OCI-M2 (cell line): ENCODE measurements at regions not wholly inside any gene's neighbourhood (a gene's known extent, or its start where the extent isn't known, plus 50 kb on each side); places are given as distances from the start of the nearest gene placed in this dataset.
"Not testable (repeated sequence)": the region's sequence is repeated elsewhere in the genome, so short reads cannot be mapped to it uniquely, and the experiment has no call there.

Source experiments
- DNase-seq: peaks from one replicate; lab custom pipeline; 2025; ENCODE audit not compliant: unreplicated experiment; lab: John Stamatoyannopoulos, UW

GRCh38 chr21:19501115-19501514 lies 1097.5 kb upstream of the TMPRSS15 start:
- DNase-seq: no peak

DNA sequence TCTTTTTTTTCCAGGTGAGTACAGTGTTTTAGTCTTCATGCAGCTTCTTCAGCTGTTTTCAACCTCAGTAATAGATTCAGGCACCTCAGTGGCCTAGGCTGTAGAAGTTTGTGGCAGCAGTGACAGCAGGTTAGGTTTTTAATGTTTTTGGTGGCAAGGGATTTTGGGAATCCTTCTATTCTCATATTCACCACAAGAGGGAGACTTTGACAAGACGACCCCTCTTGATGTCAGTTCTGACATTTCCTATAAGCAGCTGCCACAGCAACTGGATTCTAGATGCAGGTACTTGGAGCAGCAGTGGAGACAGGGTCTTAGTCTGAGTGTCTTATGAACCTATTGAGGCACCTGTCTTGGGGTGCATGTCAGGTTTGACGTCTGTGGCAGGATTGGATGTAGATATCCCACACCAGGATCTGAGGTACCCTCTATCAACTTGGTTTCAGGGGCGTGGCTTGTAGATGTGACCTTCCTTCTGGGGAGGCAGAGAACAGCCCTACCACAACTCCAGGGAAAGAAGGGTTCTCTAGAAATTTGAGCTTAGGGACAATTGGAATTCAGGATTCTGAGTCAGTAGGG lies 1104.2 kb upstream of the TMPRSS15 start:
- no peak for DNase-seq

DNA sequence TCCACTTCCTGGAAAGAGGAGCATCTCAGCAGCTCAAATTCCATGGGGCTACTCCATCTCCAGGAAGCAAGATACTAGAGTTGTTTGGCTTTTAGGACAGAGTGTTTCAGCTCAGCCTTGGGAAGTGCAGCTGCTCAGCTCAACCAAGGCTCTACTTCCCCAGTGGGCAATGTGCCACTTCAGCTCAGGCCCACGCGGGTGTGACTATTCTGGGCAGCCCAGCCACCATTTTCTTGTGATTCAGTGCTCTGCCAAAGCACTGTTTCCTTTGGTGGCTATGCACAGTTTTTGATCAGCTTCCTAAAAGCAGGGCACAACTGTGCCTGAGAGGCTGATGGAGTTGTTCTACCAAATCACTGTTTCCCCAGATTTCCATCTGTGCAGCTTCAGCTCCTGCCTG lies 1104.9 kb upstream of the TMPRSS15 start:
- DNase-seq: no peak

DNA sequence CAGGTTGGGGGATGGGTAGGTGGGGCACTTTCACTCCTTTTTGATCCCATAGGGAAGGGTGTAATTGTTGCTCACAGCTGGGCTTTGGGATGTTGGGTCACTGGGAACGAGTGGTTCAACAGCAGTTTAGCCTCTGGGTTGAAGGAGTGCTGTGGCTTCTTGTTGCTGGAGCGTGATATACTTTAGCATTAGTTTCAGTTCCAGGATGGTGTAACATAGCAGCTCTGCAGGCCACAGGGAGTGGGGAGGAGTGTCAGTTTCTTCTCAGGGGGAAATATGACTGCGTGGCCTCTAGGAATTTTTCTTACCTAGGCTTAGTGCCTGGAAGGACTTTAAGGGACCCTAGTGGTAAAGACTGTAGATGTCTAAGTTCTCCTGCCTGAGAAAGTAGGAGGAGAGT lies 1105.3 kb upstream of the TMPRSS15 start:
- DNase-seq: no peak

GRCh38 chr21:19510057-19510456 lies 1106.5 kb upstream of the TMPRSS15 start:
- DNase-seq: no peak

DNA sequence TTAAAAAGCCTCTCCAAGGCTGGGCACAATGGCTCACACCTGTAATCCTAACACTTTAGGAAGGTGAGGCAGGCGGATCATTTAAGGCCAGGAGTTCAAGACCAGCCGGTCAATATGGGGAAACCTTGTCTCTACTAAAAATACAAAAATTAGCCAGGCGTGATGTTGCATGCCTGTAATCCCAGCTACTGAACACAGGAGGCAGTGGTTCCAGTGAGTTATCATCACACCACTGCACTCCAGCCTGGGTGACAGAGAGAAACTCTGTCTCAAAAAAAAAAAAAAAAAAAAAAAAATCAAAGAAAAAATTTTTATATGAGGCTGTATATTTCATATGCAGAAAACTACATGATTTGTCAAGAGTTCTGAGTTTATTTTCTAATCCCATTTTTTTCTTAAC lies 1107.1 kb upstream of the TMPRSS15 start:
- DNase-seq: no peak

- no peak for DNase-seq
These were observed 1118.8 kb upstream of the TMPRSS15 start for GRCh38 chr21:19522381-19522780.

DNA sequence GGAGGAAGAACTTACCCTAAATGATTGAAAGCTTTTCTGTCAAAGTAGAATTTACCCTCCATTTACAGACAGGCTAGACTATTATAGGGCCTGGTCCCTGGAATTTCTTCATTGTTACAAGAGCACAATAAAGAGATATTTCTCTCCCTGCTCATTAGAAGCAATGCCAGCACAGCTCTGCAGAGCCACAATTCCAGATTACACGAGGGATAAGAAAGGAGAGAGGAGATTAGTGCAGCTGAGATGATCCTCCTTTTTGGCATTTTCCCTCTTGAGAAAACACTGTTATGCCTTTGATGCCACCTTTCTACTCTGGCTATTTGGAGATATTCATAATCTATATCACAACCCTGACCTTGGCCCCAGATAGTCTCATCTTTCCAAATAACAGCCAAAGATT lies 1119.5 kb upstream of the TMPRSS15 start:
- no peak for DNase-seq

GRCh38 chr21:19523746-19524145 lies 1120.2 kb upstream of the TMPRSS15 start:
- DNase-seq: no peak

DNA sequence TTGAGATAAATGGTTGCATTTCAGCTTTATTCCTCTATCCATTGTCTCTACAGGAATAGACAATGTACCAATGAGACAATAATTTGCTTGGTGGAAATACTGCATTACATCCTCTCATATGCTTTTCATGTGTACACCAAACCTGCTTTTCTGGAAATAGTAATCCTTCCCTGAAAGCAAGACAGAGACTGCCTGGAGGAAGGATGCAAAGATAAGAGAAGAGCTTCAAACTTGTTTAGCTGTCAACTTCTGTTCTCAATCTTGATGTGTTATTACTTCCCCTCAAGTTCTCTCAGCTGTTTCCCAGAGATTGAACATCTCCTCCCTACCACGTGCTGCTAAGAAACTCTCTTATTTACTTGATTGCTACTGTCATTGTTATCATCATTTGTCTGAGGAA lies 1125.4 kb upstream of the TMPRSS15 start:
- no peak for DNase-seq

DNA sequence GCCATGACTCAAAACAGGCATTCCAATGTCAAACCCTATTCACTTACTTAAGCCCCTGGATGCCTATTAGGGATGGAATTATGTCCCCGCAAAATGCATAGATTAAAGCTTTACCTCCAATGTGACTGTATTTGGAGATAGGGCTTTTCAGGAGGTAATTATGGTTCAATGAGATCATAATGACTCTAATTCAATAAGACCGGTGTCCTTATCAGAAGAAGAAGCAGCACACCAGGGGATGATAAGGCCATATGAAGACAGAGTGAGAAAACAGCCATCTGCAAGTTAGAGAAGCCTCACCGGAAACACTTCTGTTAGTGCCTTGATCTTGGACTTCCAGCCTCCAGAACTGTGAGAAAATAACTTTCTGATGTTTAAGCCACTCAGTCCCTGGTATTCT lies 1131.8 kb upstream of the TMPRSS15 start:
- no peak for DNase-seq

GRCh38 chr21:19537116-19537515 lies 1133.5 kb upstream of the TMPRSS15 start:
- DNase-seq: no peak

DNA sequence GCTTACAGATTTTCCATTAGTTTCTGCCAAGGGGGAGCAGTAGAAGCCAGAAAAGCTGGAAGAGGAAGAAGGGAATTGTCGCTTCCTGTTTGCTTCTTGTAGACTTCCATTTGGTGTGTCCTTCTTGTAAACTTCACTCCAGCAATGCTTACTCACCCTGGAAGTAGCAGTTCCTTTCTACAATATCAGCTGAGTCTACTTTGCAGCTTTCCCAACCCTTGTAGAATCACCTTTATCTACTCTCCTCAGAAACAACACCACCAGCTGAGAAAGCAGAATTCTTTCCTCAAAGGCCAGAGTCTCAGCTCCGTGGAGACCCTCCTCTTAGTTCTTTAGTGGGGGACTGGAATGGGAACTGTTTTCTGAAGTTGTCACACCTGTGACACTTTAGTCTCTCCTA lies 1136.7 kb upstream of the TMPRSS15 start:
- DNase-seq: no peak

DNA sequence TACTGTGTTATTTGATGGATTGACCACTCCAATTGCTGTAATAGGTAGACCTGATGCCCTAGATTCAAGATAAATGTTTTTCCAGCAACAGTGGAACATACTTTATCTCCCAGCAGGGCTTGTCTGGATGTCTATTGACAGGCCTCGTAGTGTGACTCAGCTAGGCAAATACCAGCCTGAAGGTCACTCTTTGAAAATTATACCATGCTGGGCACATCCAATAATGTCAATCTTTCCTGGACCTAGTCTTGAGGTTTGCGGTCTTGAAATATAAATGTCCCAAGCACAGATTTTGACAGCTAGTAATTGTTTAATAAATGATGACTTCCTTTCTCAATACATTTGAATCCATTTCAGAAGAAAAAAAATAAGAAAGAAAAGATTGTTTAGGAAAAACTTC lies 1138.0 kb upstream of the TMPRSS15 start:
- no peak for DNase-seq

DNA sequence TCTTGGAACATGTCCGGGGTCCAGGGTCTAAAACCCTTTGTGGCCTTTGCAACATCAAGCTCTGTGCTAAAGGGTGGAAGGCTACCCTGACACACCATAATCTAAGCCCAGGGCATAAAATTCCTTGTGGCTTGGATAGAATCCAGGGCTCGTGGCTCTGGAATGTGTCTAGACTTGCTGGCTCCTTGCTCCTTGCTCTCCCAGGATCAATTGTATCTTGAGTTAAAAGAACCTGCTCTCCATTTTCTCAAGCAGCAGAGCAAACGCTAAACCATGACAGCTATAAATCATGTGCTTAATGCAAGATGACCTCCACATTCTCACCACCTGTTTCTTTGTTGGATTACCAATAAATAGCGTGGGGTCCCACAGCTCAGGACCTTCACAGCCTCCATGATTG lies 1140.9 kb upstream of the TMPRSS15 start:
- DNase-seq: not testable (repeated sequence)

DNA sequence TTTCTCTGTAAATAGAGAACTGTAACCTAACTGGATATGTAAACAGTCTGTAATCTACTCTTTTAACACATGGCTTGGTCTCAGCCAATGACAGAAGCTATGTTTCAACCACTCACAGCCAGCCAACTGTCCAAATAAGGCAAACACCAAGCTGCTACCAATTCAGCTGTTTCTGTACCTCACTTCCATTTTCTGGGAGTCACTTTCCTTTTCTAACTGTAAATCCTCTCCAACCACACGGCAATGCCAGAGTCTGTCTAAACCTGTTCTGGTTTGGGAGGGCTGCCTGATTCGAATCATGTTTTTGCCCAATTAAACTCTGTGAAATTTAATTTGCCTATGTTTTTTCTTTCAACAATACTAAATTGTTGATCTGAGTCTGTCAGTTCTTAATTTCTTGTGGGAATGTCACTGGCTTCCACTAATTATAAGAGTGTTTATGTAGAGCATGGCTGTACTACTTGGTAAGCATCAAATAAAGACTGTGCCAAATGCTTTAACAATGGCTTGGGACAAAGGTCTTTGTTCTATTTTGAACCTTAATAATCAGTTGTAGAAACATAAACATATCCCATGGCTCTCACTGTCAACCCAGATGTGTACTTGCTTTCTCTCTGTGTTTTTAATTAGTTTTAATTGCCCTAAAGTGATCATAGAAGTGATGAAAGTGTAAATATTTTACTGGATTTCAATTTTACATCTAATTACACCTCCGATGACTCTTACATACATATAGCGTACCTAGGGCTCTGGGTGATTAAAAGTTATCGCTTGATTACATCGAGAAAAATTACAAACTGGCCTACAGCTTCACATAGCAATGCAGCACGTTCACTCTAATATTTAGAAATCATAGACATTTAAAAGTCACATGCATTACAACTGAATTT lies 1144.6 kb upstream of the TMPRSS15 start:
- DNase-seq: no peak

- no peak for DNase-seq
These were observed 1150.5 kb upstream of the TMPRSS15 start for GRCh38 chr21:19553919-19554615.

GRCh38 chr21:19557046-19557445 lies 1153.5 kb upstream of the TMPRSS15 start:
- DNase-seq: no peak

GRCh38 chr21:19557488-19557887 lies 1153.9 kb upstream of the TMPRSS15 start:
- no peak for DNase-seq

DNA sequence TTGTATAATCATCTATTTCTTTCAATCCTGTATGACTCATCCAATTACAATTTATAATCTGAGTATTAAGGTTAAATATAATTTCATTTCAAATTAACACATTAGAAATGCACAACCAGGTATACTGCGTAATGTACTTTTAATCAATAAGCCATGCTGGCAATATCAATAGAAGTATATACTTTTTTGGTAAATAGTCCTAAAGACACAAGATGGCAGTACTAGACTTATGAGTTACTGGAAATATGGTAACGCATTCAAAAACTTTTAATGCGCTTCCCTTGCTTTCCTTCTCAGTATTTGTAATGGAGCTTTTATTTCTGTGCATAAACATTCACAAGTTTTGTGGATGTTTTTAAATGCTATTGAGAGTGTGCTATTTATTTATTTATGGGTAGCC lies 1162.0 kb upstream of the TMPRSS15 start:
- no peak for DNase-seq

DNA sequence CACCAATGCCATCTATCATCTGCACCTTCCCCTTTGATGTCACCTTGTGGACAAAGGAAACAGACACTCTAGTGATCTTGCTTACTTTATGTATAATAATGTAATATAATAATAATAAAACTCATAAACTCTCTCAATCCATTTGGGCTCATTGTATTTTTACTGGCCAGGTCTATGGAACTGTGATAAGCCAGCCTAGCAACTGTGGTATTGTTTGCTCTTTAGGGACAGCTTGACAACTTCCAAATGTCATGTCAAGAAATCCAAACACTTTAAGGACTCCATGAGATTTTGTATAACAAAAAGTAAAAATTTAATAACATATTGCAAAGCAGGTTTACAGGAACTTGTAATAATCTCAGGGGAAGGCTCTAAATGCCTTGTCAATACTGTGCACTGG lies 1163.4 kb upstream of the TMPRSS15 start:
- no peak for DNase-seq

DNA sequence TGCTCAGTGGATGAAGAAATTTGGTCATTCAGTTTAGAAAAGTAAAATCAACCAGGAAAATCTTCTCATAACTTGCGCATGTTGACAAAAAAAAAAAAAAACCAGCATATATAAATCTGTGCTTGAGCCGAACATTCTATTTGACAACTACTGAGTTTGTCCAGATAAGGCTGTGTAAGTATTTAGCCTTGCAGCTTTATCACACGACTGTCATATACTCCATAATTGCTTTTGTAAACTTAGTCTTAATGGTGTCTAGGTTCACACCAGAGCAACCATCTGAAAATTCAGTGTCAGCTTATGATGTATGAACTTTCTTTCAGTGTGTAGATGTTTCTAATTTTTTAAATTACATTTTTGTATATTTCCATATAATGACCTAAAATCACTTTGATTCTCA lies 1173.8 kb upstream of the TMPRSS15 start:
- DNase-seq: no peak
